Stimulated activated naive CD8-positive, alpha-beta T cell treated with anti-CD3 and anti-CD28 coated beads, Interleukin-15, Interleukin-2, amounts not matched to agents 100 U/mL and 50 U/mL, for 24 hours (primary cell): ENCODE measurements at regions not wholly inside any gene's neighbourhood (a gene's known extent, or its start where the extent isn't known, plus 50 kb on each side); places are given as distances from the start of the nearest gene placed in this dataset.

Experiments
- ATAC-seq: fragments of 150-1000 bp; cut with Tn5 transposase; one replicate; pipeline ENCODE4 v1.10.0; 2021
- DNase-seq: peaks from one replicate; pipeline ENCODE4 v3.0.0; 2021

- DNase-seq (no peak), ATAC-seq (no peak)
Measured at GRCh38 chr3:31431321-31431720, 101.4 kb upstream of the STT3B start.

- DNase-seq (no peak), ATAC-seq (no peak)
Measured at GRCh38 chr3:31432897-31433678, 99.6 kb upstream of the STT3B start.

- ATAC-seq: no peak
Measured at GRCh38 chr3:31433679-31433992, 99.1 kb upstream of the STT3B start.

GRCh38 chr3:31434819-31435218 is 97.9 kb upstream of the STT3B start:
- DNase-seq: no peak
- no peak for ATAC-seq

More at GRCh38 chr3:31433679-31433992, 99.1 kb upstream of the STT3B start:
- DNase-seq: no peak

GRCh38 chr3:31436830-31437229 is 95.9 kb upstream of the STT3B start:
- DNase-seq: no peak
- no peak for ATAC-seq

GRCh38 chr3:31438742-31439141 is 94.0 kb upstream of the STT3B start:
- DNase-seq (no peak), ATAC-seq (no peak)

GRCh38 chr3:31439890-31440750 is 92.6 kb upstream of the STT3B start:
- no peak for ATAC-seq

GRCh38 chr3:31440878-31441277 is 91.8 kb upstream of the STT3B start:
- DNase-seq: no peak
- no peak for ATAC-seq

More at GRCh38 chr3:31439890-31440750, 92.6 kb upstream of the STT3B start:
- DNase-seq: no peak

- ATAC-seq: no peak
- DNase-seq: no peak
Measured at GRCh38 chr3:31442755-31443154, 90.0 kb upstream of the STT3B start.

GRCh38 chr3:31444220-31445142 is 88.2 kb upstream of the STT3B start:
- DNase-seq: no peak

GRCh38 chr3:31445701-31446100 is 87.0 kb upstream of the STT3B start:
- DNase-seq (no peak), ATAC-seq (no peak)

More at GRCh38 chr3:31444220-31445142, 88.2 kb upstream of the STT3B start:
- ATAC-seq: no peak

- ATAC-seq (peak; percentile 46), DNase-seq (peak; percentile 25)
Measured at GRCh38 chr3:31448035-31448881, 84.5 kb upstream of the STT3B start.

GRCh38 chr3:31448882-31449243 is 83.9 kb upstream of the STT3B start:
- ATAC-seq (no peak), DNase-seq (no peak)

GRCh38 chr3:31449318-31449717 is 83.4 kb upstream of the STT3B start:
- DNase-seq (no peak), ATAC-seq (no peak)

GRCh38 chr3:31450345-31450744 is 82.4 kb upstream of the STT3B start:
- DNase-seq: no peak
- ATAC-seq: no peak

GRCh38 chr3:31452495-31453106 is 80.1 kb upstream of the STT3B start:
- DNase-seq (no peak), ATAC-seq (no peak)

- no peak for ATAC-seq
- no peak for DNase-seq
Measured at GRCh38 chr3:31453430-31453829, 79.3 kb upstream of the STT3B start.

- ATAC-seq (no peak), DNase-seq (no peak)
Measured at GRCh38 chr3:31455524-31455923, 77.2 kb upstream of the STT3B start.

- no peak for DNase-seq
Measured at GRCh38 chr3:31456373-31456772, 76.4 kb upstream of the STT3B start.

GRCh38 chr3:31461426-31461825 is 71.3 kb upstream of the STT3B start:
- DNase-seq: no peak
- ATAC-seq: no peak

More at GRCh38 chr3:31456373-31456772, 76.4 kb upstream of the STT3B start:
- ATAC-seq: no peak

- ATAC-seq: peak; percentile 59
Measured at GRCh38 chr3:31462050-31462569, 70.6 kb upstream of the STT3B start.

More at GRCh38 chr3:31462050-31462569, 70.6 kb upstream of the STT3B start:
- no peak for DNase-seq
